ENCODE measurements at regions not wholly inside any gene's neighbourhood (a gene's known extent, or its start where the extent isn't known, plus 50 kb on each side); places are given as distances from the start of the nearest gene placed in this dataset.

DNA sequence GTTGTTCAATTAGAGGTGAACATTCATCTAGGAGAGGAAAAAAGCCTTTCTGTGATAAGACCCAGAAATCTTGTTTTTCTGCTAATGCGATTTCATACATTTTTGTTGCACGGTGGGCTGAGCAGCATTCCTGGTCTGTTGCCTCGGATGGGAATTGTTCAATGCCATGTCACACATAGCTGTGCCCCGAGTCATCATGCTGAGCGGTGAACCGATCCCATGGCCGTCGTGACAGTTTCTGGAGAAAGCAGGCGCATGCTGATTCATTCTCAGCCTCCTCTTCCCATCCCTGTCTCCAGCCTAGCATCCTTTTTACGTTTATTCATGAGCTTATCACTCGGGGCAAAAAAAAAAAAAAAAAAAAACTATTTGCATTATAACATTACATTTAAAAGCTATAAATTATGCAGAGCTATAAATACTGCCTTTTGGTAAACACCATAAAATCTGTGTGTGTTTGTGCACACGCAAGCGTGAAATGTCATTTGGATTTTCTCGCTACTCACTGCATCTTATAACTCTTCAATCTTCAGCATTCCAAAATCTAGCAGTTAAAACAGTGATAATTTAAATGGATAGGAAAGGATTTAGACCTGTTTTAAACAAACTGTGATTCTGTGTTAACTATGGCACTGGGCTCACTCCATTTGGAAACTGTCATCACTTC, 58.9 kb upstream of the IFNGR1 start:
- ATAC-seq (peak; percentile 69), DNase-seq (ENCODE audit: low spot score) (peak; percentile 22)
- peaks cover 8% of the 10 kb centered on the region for H3K27me3 Mint-ChIP-seq (ENCODE audit: low read depth)
- ChIA-PET POLR2A (interaction anchor here (0.6 kb wide), 2 partner anchors 211 to 245 kb away, joined by 3 read pairs; no protein-coding TSS in a partner anchor), CTCF (interaction anchor here (0.9 to 2.4 kb wide), 4 partner anchors 20 to 184 kb away, joined by 3 to 8 read pairs (median 6); no protein-coding TSS in a partner anchor)
- H3K36me3 Mint-ChIP-seq = no peaks in the 10 kb centered on the region
- TF ChIP-seq ZNF121 (CRISPR knock-in tag; IDR thresholded peaks at IDR 0.05) (no peak), TCF7 (CRISPR knock-in tag; IDR thresholded peaks at IDR 0.05; ENCODE audit: low read depth) (no peak), CBFB (CRISPR knock-in tag; IDR thresholded peaks at IDR 0.05; ENCODE audit: low read depth) (no peak), ZMAT4 (CRISPR knock-in tag; IDR thresholded peaks at IDR 0.05) (no peak), NR3C1 (CRISPR knock-in tag; conservative IDR thresholded peaks at IDR 0.05; ENCODE audit: low read depth) (no peak), ZNF281 (CRISPR knock-in tag; IDR thresholded peaks at IDR 0.05) (no peak), IRF1 (CRISPR knock-in tag; IDR thresholded peaks at IDR 0.05) (no peak), TP53 (CRISPR knock-in tag; IDR thresholded peaks at IDR 0.05) (no peak), ZNF317 (CRISPR knock-in tag; IDR thresholded peaks at IDR 0.05; ENCODE audit: borderline replicate concordance, low read depth) (no peak), FOXJ3 (CRISPR knock-in tag; IDR thresholded peaks at IDR 0.05; ENCODE audit: borderline replicate concordance) (no peak), AFF4 (CRISPR knock-in tag; IDR thresholded peaks at IDR 0.05; ENCODE audit: borderline replicate concordance) (no peak), ZNF671 (CRISPR knock-in tag; IDR thresholded peaks at IDR 0.05) (no peak), OVOL2 (CRISPR knock-in tag; IDR thresholded peaks at IDR 0.05; ENCODE audit: borderline replicate concordance) (no peak)
- TF ChIP-seq, protein P1, sequence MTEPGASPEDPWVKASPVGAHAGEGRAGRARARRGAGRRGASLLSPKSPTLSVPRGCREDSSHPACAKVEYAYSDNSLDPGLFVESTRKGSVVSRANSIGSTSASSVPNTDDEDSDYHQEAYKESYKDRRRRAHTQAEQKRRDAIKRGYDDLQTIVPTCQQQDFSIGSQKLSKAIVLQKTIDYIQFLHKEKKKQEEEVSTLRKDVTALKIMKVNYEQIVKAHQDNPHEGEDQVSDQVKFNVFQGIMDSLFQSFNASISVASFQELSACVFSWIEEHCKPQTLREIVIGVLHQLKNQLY (CRISPR knock-in tag; IDR thresholded peaks at IDR 0.05) = no peak
- TF ChIP-seq, protein P2, sequence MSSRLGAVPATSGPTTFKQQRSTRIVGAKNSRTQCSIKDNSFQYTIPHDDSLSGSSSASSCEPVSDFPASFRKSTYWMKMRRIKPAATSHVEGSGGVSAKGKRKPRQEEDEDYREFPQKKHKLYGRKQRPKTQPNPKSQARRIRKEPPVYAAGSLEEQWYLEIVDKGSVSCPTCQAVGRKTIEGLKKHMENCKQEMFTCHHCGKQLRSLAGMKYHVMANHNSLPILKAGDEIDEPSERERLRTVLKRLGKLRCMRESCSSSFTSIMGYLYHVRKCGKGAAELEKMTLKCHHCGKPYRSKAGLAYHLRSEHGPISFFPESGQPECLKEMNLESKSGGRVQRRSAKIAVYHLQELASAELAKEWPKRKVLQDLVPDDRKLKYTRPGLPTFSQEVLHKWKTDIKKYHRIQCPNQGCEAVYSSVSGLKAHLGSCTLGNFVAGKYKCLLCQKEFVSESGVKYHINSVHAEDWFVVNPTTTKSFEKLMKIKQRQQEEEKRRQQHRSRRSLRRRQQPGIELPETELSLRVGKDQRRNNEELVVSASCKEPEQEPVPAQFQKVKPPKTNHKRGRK (CRISPR knock-in tag; IDR thresholded peaks at IDR 0.05; ENCODE audit: borderline replicate concordance) = no peak
- TF ChIP-seq, protein P3, sequence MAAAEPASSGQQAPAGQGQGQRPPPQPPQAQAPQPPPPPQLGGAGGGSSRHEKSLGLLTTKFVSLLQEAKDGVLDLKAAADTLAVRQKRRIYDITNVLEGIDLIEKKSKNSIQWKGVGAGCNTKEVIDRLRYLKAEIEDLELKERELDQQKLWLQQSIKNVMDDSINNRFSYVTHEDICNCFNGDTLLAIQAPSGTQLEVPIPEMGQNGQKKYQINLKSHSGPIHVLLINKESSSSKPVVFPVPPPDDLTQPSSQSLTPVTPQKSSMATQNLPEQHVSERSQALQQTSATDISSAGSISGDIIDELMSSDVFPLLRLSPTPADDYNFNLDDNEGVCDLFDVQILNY (CRISPR knock-in tag; IDR thresholded peaks at IDR 0.05) = no peak
- no peaks in the 10 kb centered on the region for H3K9me3 Mint-ChIP-seq
- peaks cover 9% of the 10 kb centered on the region for H3K4me1 Mint-ChIP-seq
- no peak overlapping the region for H3K4me3 Mint-ChIP-seq
- no peak overlapping the region; the same call in 1 of the 2 replicates for H3K27ac Mint-ChIP-seq
